ENCODE measurements at regions not wholly inside any gene's neighbourhood (a gene's known extent, or its start where the extent isn't known, plus 50 kb on each side); places are given as distances from the start of the nearest gene placed in this dataset.

DNA sequence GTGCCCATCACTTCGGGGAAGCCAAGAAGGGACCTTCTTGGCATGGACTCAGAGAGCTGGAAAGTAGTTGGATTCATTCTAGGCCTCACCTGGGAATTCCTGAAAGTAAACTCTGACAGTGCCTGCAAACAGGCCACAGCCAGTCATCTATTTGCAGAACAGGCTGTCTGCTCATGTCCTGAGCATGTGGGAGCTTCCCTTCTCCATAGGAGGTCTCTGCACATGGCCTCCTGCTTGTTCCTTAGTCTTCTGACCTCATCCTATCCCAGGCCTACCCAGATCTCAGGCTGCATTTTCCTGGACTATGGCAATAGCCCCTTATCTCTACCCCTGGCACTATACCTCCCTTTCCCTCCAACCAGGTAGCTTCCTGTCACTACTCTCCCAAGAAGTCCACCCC, 67.2 kb upstream of the FSTL4 start:
- TF ChIP-seq, protein P1, sequence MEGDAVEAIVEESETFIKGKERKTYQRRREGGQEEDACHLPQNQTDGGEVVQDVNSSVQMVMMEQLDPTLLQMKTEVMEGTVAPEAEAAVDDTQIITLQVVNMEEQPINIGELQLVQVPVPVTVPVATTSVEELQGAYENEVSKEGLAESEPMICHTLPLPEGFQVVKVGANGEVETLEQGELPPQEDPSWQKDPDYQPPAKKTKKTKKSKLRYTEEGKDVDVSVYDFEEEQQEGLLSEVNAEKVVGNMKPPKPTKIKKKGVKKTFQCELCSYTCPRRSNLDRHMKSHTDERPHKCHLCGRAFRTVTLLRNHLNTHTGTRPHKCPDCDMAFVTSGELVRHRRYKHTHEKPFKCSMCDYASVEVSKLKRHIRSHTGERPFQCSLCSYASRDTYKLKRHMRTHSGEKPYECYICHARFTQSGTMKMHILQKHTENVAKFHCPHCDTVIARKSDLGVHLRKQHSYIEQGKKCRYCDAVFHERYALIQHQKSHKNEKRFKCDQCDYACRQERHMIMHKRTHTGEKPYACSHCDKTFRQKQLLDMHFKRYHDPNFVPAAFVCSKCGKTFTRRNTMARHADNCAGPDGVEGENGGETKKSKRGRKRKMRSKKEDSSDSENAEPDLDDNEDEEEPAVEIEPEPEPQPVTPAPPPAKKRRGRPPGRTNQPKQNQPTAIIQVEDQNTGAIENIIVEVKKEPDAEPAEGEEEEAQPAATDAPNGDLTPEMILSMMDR (IDR thresholded peaks at IDR 0.05), result no peak
- no peak for TF ChIP-seq POLR2A (IDR thresholded peaks at IDR 0.05)

Data from right lobe of liver (tissue), 4 donors.